ENCODE measurements at regions not wholly inside any gene's neighbourhood (a gene's known extent, or its start where the extent isn't known, plus 50 kb on each side); places are given as distances from the start of the nearest gene placed in this dataset.

- DNase-seq, result no peak
Measured at GRCh38 chr18:45505497-45506206, 109.6 kb upstream of the SLC14A2 start.

GRCh38 chr18:45506951-45507350 is 108.3 kb upstream of the SLC14A2 start:
- DNase-seq, result no peak

GRCh38 chr18:45509535-45509934 is 105.7 kb upstream of the SLC14A2 start:
- no peak for DNase-seq

GRCh38 chr18:45510656-45511055 is 104.6 kb upstream of the SLC14A2 start:
- no peak for DNase-seq

- DNase-seq, result no peak
Measured at GRCh38 chr18:45512363-45512953, 102.8 kb upstream of the SLC14A2 start.

GRCh38 chr18:45517181-45517741 is 98.0 kb upstream of the SLC14A2 start:
- DNase-seq, result no peak

GRCh38 chr18:45518311-45519155 is 96.7 kb upstream of the SLC14A2 start:
- DNase-seq, result peak; percentile 37

GRCh38 chr18:45519411-45520280 is 95.6 kb upstream of the SLC14A2 start:
- no peak for DNase-seq

GRCh38 chr18:45521136-45521535 is 94.1 kb upstream of the SLC14A2 start:
- no peak for DNase-seq

GRCh38 chr18:45521777-45522176 is 93.5 kb upstream of the SLC14A2 start:
- DNase-seq, result no peak

- DNase-seq, result no peak
Measured at GRCh38 chr18:45522371-45522770, 92.9 kb upstream of the SLC14A2 start.

- DNase-seq, result no peak
Measured at GRCh38 chr18:45525301-45525700, 90.0 kb upstream of the SLC14A2 start.

GRCh38 chr18:45526114-45526841 is 89.0 kb upstream of the SLC14A2 start:
- DNase-seq, result no peak

- no peak for DNase-seq
Measured at GRCh38 chr18:45527891-45528290, 87.4 kb upstream of the SLC14A2 start.

- no peak for DNase-seq
Measured at GRCh38 chr18:45528712-45529336, 86.5 kb upstream of the SLC14A2 start.

GRCh38 chr18:45538444-45538843 is 76.8 kb upstream of the SLC14A2 start:
- no peak for DNase-seq

GRCh38 chr18:45539491-45539891 is 75.8 kb upstream of the SLC14A2 start:
- DNase-seq, result no peak

- no peak for DNase-seq
Measured at GRCh38 chr18:45540125-45540524, 75.2 kb upstream of the SLC14A2 start.

GRCh38 chr18:45541421-45541820 is 73.9 kb upstream of the SLC14A2 start:
- DNase-seq, result no peak

- no peak for DNase-seq
Measured at GRCh38 chr18:45542043-45542442, 73.2 kb upstream of the SLC14A2 start.

GRCh38 chr18:45547910-45548309 is 67.4 kb upstream of the SLC14A2 start:
- DNase-seq, result no peak

Measured in NCI-H1105 (cell line).